ENCODE measurements at regions not wholly inside any gene's neighbourhood (a gene's known extent, or its start where the extent isn't known, plus 50 kb on each side); places are given as distances from the start of the nearest gene placed in this dataset.

DNA sequence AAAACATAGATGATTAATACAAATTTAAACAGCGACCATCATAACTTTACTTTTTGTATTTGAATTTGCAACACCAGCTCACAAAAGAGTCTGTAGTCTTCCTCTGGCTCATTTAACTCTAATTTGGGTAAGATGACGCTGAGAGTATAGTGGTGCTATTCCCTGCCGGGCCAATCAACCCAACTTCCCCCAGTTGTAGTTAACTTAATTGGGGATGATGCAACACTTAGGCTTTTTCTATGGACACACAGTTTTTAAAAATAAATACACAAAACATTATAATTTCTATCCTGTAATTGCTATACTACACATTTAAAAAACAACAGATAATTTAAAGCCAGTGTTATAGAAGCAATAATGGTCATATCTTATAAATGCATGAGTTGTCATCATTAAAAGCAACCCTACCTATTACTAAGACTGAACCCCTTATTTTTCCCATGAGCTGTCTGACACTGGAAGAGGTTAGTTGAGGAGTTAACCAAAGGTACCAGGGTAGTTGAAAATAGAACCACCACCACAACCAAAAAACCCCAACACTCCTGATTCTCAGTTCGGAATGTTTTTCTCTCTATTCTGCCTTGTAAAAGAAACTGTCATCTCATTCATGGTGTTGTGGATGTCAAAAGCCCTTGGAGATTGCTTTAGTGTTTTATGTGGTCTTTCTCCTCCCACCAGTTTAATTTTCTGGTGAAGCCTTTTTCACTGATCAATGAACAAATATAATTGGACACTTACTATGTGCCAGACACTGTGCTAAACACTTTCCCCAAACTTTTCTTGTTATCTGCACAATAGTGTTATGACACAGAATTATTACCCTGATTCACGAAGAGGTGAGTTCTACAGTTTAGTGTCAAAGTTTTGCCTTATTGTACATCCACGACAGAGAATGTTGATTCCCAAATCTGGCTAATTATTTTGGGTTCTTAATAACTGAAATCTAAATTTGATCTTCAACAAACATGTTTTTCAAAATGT lies 61.5 kb upstream of the RAPGEF2 start:
- no peak for DNase-seq

DNA sequence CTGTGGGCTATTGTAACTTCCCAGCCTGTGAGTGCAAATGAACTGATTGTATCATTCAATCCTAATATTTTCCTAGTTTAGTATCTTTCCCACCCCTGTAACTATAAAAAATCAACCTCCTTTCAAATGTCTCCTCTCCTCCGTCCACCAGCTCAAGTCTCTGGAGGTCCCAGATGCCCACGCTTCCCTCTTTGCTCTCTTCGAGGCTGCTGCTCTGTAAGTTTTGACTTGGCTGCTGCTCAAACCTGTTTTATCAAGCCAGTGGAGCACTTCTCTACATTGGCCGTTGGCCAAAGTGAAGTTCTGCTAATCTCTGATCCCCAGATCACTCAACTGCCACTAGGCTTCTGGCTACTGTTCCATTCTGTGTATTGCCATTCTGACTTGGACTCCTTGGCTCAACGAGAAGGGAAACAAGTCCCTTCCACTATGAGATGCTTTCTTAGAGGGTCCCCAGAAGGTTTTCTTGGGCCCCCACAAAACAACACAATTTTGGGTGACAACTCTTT lies 60.7 kb upstream of the RAPGEF2 start:
- no peak for DNase-seq

DNA sequence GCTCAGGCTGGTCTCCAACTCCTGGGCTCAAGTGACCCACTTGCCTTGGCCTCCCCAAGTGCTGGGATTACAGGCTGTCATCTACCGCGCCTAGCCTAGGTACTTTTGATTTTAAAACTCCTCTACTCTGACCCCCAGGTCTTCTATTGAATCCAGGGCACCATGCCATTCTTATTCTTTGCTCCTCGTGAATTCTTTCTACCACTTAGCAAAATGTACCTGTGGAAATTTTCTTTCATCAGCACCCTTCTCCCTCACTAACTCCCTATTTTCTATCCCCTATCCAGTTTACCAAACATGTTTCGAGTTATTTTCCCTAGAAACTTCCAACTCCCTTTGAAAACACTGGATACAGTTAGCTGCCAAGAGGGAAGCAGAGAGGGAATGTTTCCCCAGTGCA lies 60.0 kb upstream of the RAPGEF2 start:
- no peak for DNase-seq

DNA sequence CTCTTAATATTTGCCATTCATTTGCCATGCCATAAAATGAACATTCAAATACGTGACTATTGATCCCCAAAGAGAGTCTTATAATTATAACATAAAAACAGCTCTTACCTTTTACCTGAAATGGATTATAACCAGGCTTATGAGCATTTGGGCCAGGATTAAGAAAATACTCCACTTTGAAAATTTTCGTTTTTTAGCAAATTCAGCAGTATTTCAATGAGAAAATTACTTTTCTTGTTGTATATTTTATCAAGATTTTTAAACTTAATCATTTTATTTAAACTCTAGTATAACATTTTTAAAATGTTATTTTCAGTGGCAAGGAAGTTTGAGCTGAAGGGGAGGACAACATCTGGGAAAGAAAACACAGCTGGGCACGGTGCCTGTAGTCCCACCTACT lies 59.0 kb upstream of the RAPGEF2 start:
- DNase-seq = no peak

DNA sequence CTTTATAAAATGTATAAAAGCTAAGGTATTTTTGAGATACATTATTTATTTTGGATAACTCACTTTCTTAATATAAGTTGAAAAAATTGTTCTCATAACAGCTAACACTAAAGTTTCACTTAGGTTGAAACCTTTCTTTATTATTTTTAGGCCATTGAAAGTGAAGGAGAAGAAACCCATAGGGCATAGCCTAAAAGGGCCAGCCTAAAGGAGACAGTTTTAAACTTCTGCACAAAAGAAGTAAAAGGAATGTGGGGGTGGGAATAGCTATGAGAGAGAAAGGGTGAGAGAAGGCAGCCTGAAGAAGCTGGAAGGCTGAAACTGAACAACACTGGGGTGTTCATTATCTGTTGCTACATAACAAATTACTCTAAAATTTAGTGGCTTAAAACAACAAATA lies 57.6 kb upstream of the RAPGEF2 start:
- DNase-seq = no peak

DNA sequence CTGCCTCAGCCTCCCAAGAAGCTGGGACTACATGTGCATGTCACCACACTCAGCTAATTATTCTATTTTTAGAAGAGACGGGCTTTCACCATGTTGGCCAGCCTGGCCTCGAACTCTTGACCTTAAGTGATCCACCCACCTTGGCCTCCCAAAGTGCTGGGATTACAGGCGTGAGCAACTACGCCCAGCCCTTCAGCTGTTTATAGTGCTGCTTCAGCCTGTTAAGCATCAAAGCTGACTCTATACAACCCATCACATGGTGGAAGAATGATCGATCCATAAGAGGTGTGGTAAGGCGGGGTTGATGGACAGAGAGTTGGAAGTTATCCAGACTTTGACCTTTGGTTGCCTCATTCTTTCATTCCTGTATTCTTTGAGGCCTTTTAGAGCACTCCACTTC lies 56.2 kb upstream of the RAPGEF2 start:
- DNase-seq = no peak

DNA sequence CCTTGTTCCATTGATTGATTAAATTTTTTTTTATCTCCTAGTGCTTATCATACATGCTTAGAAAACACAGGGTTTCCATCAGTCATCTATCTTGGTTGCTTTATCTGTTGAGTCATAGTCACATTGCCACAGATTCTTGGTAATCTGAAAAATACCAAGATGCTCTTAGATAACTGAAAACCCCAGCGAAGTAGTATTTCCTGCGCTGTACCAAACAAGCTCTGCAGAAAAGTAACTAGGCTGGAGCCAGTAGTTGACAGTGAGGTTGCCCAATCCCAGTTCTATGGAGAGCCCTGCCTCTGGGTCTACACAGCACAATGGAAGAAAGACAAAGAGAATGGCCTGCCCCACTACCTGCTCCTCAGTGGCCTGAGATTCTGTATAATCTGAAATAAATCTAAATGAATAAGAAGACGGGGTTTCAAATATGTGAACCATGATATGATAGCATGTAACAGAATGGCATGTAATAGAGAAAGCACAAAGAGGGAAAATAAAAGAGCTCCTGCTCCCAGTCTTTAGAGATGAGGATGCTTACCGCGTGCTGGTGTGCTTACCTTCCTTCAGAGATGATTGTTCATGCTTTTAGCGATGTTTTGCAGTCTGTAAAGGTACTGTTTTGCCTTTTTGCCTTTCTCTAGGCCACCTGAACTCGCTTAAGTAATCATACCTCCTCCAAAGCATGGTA lies 55.3 kb upstream of the RAPGEF2 start:
- DNase-seq = no peak

DNA sequence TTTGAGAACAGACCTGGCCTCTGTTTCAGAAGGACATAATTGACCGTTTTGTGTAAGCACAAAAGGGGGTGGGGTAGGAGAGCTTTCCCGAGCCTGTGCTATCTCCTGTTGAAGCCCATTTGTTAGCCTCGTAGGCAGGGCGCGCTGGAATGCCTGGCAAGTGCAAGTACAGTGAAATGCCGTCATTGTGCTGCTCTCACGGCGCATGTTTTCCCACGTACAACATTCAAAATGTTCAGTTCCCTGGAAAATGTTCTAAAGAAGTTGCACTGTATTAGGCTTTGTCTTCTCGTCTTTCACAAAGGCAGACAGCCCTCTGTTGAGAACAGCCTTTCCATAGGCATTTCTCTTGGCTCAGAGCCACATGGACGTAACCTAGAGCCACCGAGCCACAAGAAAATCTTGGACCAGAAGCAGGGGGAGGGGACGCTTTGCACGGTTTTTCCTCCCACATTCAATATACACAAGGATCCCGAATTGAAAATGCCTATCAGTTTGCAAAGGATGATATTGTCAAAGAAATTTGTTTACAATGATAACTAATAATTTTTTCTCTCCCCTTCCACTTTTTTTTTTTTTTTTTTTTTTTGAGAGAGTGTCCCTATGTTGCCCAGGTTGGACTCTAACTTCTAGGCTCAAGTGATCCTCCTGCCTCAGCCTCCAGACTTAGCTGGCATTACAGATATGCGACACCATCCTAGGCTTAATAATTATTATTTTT lies 54.6 kb upstream of the RAPGEF2 start:
- no peak for DNase-seq

DNA sequence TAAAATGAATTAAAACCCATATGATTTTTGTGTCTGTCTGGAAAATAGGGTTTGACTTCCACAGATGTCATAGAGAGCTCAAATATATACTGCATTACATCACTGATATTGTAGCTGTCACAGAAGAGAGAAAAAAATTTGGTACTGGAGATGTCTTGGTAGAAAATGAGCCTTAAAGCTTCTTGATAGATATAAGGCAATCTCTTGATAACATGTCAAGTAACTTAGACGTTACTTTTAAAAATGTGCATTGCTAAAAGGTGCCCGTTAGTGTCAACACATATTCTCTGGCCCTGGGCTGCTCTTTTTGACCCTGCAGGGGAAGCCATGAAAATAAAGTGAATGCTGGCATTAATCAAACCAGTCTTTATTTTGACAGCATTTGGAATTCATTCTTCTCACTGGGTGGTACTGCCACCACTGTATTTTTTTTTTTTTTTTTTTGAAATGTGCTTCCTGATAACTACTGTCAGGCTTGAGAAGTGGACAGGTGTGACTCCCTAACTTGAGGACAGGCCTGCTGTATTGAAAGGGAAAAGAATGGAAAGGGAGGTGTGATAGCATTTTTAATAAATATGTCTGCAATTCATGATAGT lies 53.0 kb upstream of the RAPGEF2 start:
- DNase-seq = no peak

DNA sequence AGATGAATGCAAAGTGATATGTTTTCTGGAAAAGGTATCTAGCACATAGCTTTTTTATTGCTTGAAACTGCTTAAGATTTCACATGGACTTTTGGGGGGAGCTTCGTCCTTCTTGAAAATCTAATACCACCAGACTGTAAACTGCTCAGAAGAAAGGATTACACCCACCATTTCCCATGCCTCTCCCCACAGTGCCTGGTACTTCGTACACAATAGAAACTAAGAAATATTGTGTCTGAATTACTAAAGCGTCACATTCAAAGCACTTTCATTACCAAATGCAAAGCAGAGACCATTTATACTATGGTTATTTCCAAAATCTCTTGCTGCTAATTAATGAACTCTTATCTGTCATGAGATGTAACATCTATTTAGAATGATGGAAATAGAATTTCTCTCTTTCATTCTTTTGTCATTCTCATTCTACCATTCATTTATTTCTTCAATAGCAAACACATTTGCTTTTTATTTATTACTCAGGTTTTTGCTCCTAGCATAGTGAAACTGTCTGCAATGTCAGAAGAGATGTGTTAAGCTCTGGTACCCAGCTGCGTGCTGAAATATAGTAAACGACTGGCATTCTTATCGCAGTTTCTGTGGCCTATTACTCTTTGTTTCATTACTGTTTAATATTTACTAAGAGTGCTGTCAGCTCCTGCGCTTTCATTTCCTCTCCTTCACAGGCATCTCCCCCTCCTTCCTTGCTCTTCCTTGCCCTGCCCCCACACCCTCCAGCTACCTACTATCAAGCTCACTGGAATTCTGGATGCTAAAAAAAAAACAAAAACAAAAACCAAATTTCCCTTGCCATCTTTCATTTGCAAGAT lies 51.4 kb upstream of the RAPGEF2 start:
- no peak for DNase-seq

DNA sequence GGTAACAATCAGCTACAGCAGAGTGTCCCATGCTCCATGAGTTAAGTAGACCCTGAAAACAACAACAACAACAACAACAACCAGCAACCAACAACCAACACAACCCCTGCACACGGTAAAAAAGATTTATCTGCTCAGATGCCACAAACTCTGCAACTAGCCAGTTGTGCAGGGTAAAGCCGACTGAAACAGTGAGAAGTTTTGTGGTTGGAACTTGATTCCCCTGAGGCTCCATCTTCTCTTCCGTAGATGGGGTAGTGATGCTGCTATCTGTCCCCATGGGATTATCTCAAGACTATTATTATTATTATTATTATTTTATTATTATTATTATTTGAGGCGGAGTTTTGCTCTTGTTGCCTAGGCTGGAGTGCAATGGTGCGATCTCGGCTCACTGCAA lies 50.6 kb upstream of the RAPGEF2 start:
- no peak for DNase-seq
